Nephron progenitor cell (in vitro differentiated cells): ENCODE measurements at regions not wholly inside any gene's neighbourhood (a gene's known extent, or its start where the extent isn't known, plus 50 kb on each side); places are given as distances from the start of the nearest gene placed in this dataset.

Experiments used
- DNase-seq: peaks from one replicate; pipeline ENCODE4 v3.0.0; 2021
- H3K27ac Mint-ChIP-seq: 2 replicates; pipeline ENCODE4 v1.8.0; 2021; ENCODE audit warnings: mild to moderate bottlenecking, moderate library complexity, mixed read lengths
- H3K27me3 Mint-ChIP-seq: 2 replicates; pipeline ENCODE4 v1.8.0; 2021; ENCODE audit warnings: mild to moderate bottlenecking, low read depth, mixed read lengths; ENCODE audit not compliant: poor library complexity
- H3K36me3 Mint-ChIP-seq: 2 replicates; pipeline ENCODE4 v1.8.0; 2021; ENCODE audit warnings: low read depth, mixed read lengths
- H3K4me1 Mint-ChIP-seq: 2 replicates; pipeline ENCODE4 v1.8.0; 2021; ENCODE audit warnings: mixed read lengths
- H3K4me3 Mint-ChIP-seq: 2 replicates; pipeline ENCODE4 v1.8.0; 2021; ENCODE audit warnings: mild to moderate bottlenecking, moderate library complexity, mixed read lengths
- H3K9me3 Mint-ChIP-seq: 2 replicates; pipeline ENCODE4 v1.8.0; 2021; ENCODE audit warnings: mild to moderate bottlenecking, moderate library complexity, mixed read lengths
- TF ChIP-seq, protein P1 (sequence below): fragments of 200-600 bp; sonication (generic); IDR thresholded peaks from 2 replicates; pipeline ENCODE4 v1.5.0; 2021; ENCODE audit warnings: antibody characterized with exemption

GRCh38 chr2:136328207-136328795 is 210.4 kb upstream of the CXCR4 start:
- Mint-ChIP-seq H3K4me3 (no peak overlapping the region), H3K27me3 (no peaks in the 10 kb centered on the region), H3K36me3 (no peaks in the 10 kb centered on the region), H3K4me1 (peaks cover 40% of the 10 kb centered on the region), H3K27ac (peak overlapping the region; percentile 16), H3K9me3 (peaks cover 18% of the 10 kb centered on the region)
- DNase-seq = no peak
- TF ChIP-seq, protein P1, sequence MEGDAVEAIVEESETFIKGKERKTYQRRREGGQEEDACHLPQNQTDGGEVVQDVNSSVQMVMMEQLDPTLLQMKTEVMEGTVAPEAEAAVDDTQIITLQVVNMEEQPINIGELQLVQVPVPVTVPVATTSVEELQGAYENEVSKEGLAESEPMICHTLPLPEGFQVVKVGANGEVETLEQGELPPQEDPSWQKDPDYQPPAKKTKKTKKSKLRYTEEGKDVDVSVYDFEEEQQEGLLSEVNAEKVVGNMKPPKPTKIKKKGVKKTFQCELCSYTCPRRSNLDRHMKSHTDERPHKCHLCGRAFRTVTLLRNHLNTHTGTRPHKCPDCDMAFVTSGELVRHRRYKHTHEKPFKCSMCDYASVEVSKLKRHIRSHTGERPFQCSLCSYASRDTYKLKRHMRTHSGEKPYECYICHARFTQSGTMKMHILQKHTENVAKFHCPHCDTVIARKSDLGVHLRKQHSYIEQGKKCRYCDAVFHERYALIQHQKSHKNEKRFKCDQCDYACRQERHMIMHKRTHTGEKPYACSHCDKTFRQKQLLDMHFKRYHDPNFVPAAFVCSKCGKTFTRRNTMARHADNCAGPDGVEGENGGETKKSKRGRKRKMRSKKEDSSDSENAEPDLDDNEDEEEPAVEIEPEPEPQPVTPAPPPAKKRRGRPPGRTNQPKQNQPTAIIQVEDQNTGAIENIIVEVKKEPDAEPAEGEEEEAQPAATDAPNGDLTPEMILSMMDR = no peak

DNA sequence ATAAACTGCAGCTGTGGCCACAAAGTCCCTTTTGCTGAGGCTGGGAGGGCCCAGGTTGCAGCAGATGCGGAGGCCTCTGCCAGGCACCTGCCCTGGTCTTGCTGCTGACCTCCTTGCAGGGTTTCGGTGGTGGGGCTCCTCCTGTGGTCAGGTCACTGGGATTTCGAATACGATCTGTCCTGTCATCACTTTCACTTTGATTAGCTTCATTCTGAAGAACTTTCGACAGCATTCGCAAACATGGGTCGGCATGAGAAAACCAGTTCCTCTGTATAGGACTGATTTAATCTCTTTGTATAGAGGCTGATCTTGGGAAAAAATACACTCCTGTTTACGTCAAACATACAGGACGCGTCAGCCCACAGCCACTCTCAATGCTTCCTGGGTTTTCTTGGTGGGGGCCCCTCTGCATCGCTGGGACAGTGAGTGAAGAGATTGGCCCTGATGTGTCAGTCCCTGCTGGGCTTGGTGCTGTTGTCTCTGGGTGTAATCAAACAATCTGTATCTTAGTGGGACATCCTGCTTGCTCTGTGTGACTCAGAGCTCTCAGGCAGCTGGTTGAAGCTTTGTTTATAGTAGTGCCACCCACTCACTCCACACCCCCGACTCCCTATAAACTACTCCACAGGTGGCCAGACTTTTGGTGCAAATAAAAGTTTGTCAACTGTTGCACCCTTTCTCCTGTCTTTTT is 209.4 kb upstream of the CXCR4 start:
- Mint-ChIP-seq H3K27ac (peak overlapping the region; percentile 18), H3K36me3 (no peaks in the 10 kb centered on the region), H3K27me3 (no peaks in the 10 kb centered on the region), H3K9me3 (peaks cover 15% of the 10 kb centered on the region), H3K4me1 (peaks cover 48% of the 10 kb centered on the region), H3K4me3 (no peak overlapping the region)
- TF ChIP-seq, protein P1 = no peak
- DNase-seq = no peak

DNA sequence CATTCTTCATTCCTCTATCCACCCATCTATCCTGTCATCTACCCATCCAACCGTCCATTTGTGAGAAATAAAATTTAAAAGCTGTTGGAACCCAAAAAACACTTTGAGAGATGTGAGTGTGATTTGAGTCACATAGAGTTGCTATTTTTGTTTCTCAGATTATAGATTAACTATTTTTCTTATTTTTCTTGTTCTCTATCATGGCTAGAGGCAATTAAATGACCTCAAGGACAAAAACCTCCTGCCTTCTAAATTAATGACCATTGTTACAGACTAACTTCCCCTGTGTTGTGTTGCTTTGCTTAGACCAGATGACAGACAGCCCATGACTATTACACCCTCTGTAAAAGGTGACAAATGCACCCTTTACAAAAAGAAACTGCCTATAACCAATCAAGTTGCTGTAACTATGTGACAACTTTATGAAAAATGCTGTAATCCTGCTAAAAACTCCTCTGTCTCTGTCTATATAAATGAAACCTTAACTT is 207.9 kb upstream of the CXCR4 start:
- no peak for DNase-seq
- no peaks in the 10 kb centered on the region for H3K36me3 Mint-ChIP-seq
- H3K27ac Mint-ChIP-seq = no peak overlapping the region
- peaks cover 57% of the 10 kb centered on the region for H3K4me1 Mint-ChIP-seq
- no peak overlapping the region for H3K4me3 Mint-ChIP-seq
- TF ChIP-seq, protein P1 = no peak
- peaks cover 7% of the 10 kb centered on the region for H3K9me3 Mint-ChIP-seq
- no peaks in the 10 kb centered on the region for H3K27me3 Mint-ChIP-seq

- H3K4me3 Mint-ChIP-seq = no peak overlapping the region
- H3K27me3 Mint-ChIP-seq = no peaks in the 10 kb centered on the region
- no peak overlapping the region for H3K27ac Mint-ChIP-seq
- DNase-seq = no peak
- H3K36me3 Mint-ChIP-seq = no peaks in the 10 kb centered on the region
- TF ChIP-seq, protein P1 = no peak
- H3K9me3 Mint-ChIP-seq = peaks cover 7% of the 10 kb centered on the region
- peaks cover 63% of the 10 kb centered on the region for H3K4me1 Mint-ChIP-seq
Observed at GRCh38 chr2:136324966-136325365, 207.0 kb upstream of the CXCR4 start.

GRCh38 chr2:136323935-136324334 is 206.0 kb upstream of the CXCR4 start:
- TF ChIP-seq, protein P1 = no peak
- H3K4me3 Mint-ChIP-seq = no peak overlapping the region
- no peak overlapping the region for H3K27ac Mint-ChIP-seq
- no peak for DNase-seq
- peaks cover 73% of the 10 kb centered on the region for H3K4me1 Mint-ChIP-seq
- no peaks in the 10 kb centered on the region for H3K27me3 Mint-ChIP-seq
- H3K36me3 Mint-ChIP-seq = no peaks in the 10 kb centered on the region
- peaks cover 7% of the 10 kb centered on the region for H3K9me3 Mint-ChIP-seq

GRCh38 chr2:136323195-136323594 is 205.2 kb upstream of the CXCR4 start:
- no peaks in the 10 kb centered on the region for H3K36me3 Mint-ChIP-seq
- no peak overlapping the region for H3K4me3 Mint-ChIP-seq
- no peak overlapping the region for H3K27ac Mint-ChIP-seq
- DNase-seq = no peak
- H3K27me3 Mint-ChIP-seq = no peaks in the 10 kb centered on the region
- TF ChIP-seq, protein P1 = no peak
- H3K9me3 Mint-ChIP-seq = peaks cover 7% of the 10 kb centered on the region
- peaks cover 75% of the 10 kb centered on the region for H3K4me1 Mint-ChIP-seq
